HCT116 (cell line): ENCODE measurements at regions not wholly inside any gene's neighbourhood (a gene's known extent, or its start where the extent isn't known, plus 50 kb on each side); places are given as distances from the start of the nearest gene placed in this dataset.

Experiments
- ATAC-seq: fragments of 200-7000 bp; cut with Tn5 transposase; 2 replicates; pipeline ENCODE4 v1.9.1; 2020; ENCODE audit warnings: mild to moderate bottlenecking, moderate library complexity
- BruUV-seq: library from RNA; stranded (reverse); fragments of 400-500 nt; replicated peaks from 2 replicates; lab custom pipeline; 2021; lab: Mats Ljungman, UMichigan
- CTCF ChIA-PET: fragments of 300-600 bp; sonication (Branson Sonifier 250); formaldehyde crosslinking; loops from one replicate; lab custom pipeline; 2021; ENCODE audit warnings: antibody characterized with exemption; lab: Charles Lee
- POLR2A ChIA-PET: fragments of 300-600, 350-600 bp; sonication (Branson Sonifier 250); formaldehyde crosslinking; loops from one replicate; lab custom pipeline; 2021; ENCODE audit warnings: antibody characterized with exemption; lab: Charles Lee
- RAD21 ChIA-PET, 2 experiments: fragments of 300-600 bp; sonication (Branson Sonifier 250); formaldehyde crosslinking; loops; one replicate each; lab custom pipeline; 2023; ENCODE audit warnings: low total read pairs in 2 of 2; ENCODE audit not compliant: uncharacterized antibody in 2 of 2, unreplicated experiment in 2 of 2, low non-redundant PET in 1 of 2; lab: Charles Lee
- DNase-seq: peaks from one replicate; pipeline ENCODE4 v3.0.0-alpha.2; 2010; ENCODE audit warnings: low read depth, low spot score
- H2AFZ ChIP-seq: fragments of 200-600 bp; shearing (Covaris generic), sonication (generic); 2 replicates; pipeline ENCODE4 v1.6.1; 2017; ENCODE audit warnings: low read depth, mixed run types, mixed read lengths, antibody characterized with exemption, low read length; ENCODE audit not compliant: poor library complexity, severe bottlenecking
- H3K27ac ChIP-seq: 2 replicates; pipeline ENCODE4 v1.5.1; 2012; ENCODE audit warnings: low read depth, low read length
- H3K27me3 ChIP-seq: fragments of 200-600 bp; sonication (generic); 2 replicates; pipeline ENCODE4 v1.6.1; 2016; ENCODE audit warnings: mixed run types, low read length, mixed read lengths; ENCODE audit not compliant: insufficient read depth
- H3K36me3 ChIP-seq, 2 experiments: fragments of 200-500 bp in 1 of 2; fragments of 200-600 bp in 1 of 2; sonication (Bioruptor generic) in 1 of 2; sonication (generic) in 1 of 2; 2 replicates each; pipeline versions ENCODE4 v1.5.1 to v1.6.1; 2014 to 2016; ENCODE audit warnings: low read length in 2 of 2, inconsistent platforms in 1 of 2, mixed read lengths in 1 of 2, mixed run types in 1 of 2; ENCODE audit not compliant: insufficient read depth in 2 of 2, control insufficient read depth in 1 of 2
- H3K4me1 ChIP-seq, 2 experiments: fragments of 200-600 bp in 1 of 2; sonication (generic) in 1 of 2; 2 replicates each; pipeline versions ENCODE4 v1.5.1 to v1.6.1; 2012 to 2017; ENCODE audit warnings: low read length in 2 of 2, inconsistent platforms in 1 of 2, mild to moderate bottlenecking in 1 of 2, mixed read lengths in 1 of 2, mixed run types in 1 of 2, moderate library complexity in 1 of 2; ENCODE audit not compliant: insufficient read depth in 2 of 2, control insufficient read depth in 1 of 2
- H3K4me2 ChIP-seq: fragments of 200-600 bp; sonication (generic); 2 replicates; pipeline ENCODE4 v1.6.1; 2017; ENCODE audit warnings: mixed run types, low read length, mixed read lengths
- H3K4me3 ChIP-seq, 2 experiments: fragments of 200-600 bp in 1 of 2; sonication (generic) in 1 of 2; replicated peaks in 1 of 2; 2 replicates each; pipeline ENCODE4 v1.5.1; 2011 to 2016; ENCODE audit warnings: low read length in 2 of 2, control low read depth in 1 of 2, low read depth in 1 of 2, mild to moderate bottlenecking in 1 of 2, mixed read lengths in 1 of 2, mixed run types in 1 of 2
- H3K79me2 ChIP-seq: fragments of 200-600 bp; sonication (generic); 2 replicates; pipeline ENCODE4 v1.6.1; 2017; ENCODE audit warnings: mild to moderate bottlenecking, mixed run types, low read length, moderate library complexity, mixed read lengths; ENCODE audit not compliant: insufficient read depth
- H3K9ac ChIP-seq: fragments of 200-600 bp; sonication (generic); 2 replicates; pipeline ENCODE4 v1.6.1; 2016; ENCODE audit warnings: low read length, mixed read lengths
- H3K9me2 ChIP-seq: fragments of 200-600 bp; sonication (generic), shearing (Covaris generic); 2 replicates; pipeline ENCODE4 v1.6.1; 2017; ENCODE audit warnings: mixed run types, mild to moderate bottlenecking, moderate library complexity; ENCODE audit not compliant: insufficient read depth
- H3K9me3 ChIP-seq, 2 experiments: fragments of 200-500 bp in 1 of 2; fragments of 200-600 bp in 1 of 2; sonication (Bioruptor generic) in 1 of 2; sonication (generic) in 1 of 2; 2 replicates each; pipeline ENCODE4 v1.6.1; 2014 to 2017; ENCODE audit warnings: low read length in 2 of 2, mixed read lengths in 2 of 2, inconsistent platforms in 1 of 2, low read depth in 1 of 2, mild to moderate bottlenecking in 1 of 2, mixed run types in 1 of 2, moderate library complexity in 1 of 2; ENCODE audit not compliant: control insufficient read depth in 1 of 2, insufficient read depth in 1 of 2
- H4K20me1 ChIP-seq: fragments of 200-600 bp; sonication (generic), shearing (Covaris generic); 2 replicates; pipeline ENCODE4 v1.6.1; 2017; ENCODE audit warnings: mixed run types, mild to moderate bottlenecking, moderate library complexity; ENCODE audit not compliant: insufficient read depth
- CBX3 ChIP-seq: IDR thresholded peaks from 2 replicates; pipeline ENCODE4 v1.6.1; 2012; ENCODE audit warnings: low read depth
- CEBPB ChIP-seq: IDR thresholded peaks from 2 replicates; pipeline ENCODE4 v1.6.1; 2012; ENCODE audit warnings: low read depth
- CTCF ChIP-seq, 3 experiments: fragments of 200-600 bp in 1 of 3; sonication (generic) in 1 of 3; IDR thresholded peaks in 2 of 3; conservative IDR thresholded peaks in 1 of 3; 2 replicates each; pipeline ENCODE4 v1.5.1; 2012 to 2017; ENCODE audit warnings: low read depth in 2 of 3, low read length in 2 of 3, antibody characterized with exemption in 1 of 3, borderline replicate concordance in 1 of 3, control low read depth in 1 of 3, mild to moderate bottlenecking in 1 of 3, mixed read lengths in 1 of 3, mixed run types in 1 of 3, moderate library complexity in 1 of 3; ENCODE audit not compliant: insufficient read depth in 1 of 3
- EGR1 ChIP-seq: IDR thresholded peaks from 2 replicates; pipeline ENCODE4 v1.6.1; 2012; ENCODE audit warnings: low read depth
- EZH2 ChIP-seq: fragments of 200-600 bp; sonication (generic); IDR thresholded peaks from 2 replicates; pipeline ENCODE4 v1.6.1; 2017; ENCODE audit warnings: antibody characterized with exemption, mixed run types
- EZH2phosphoT487 ChIP-seq: fragments of 200-600 bp; IDR thresholded peaks from 2 replicates; pipeline ENCODE4 v1.6.1; 2018; ENCODE audit warnings: antibody characterized with exemption, borderline replicate concordance
- MAX ChIP-seq: IDR thresholded peaks from 2 replicates; pipeline ENCODE4 v1.6.1; 2012
- POLR2A ChIP-seq: IDR thresholded peaks from 2 replicates; pipeline ENCODE4 v1.7.0; 2011; ENCODE audit warnings: borderline replicate concordance; ENCODE audit not compliant: insufficient read depth, insufficient read length; ENCODE audit errors: extremely low read depth
- POLR2AphosphoS5 ChIP-seq: IDR thresholded peaks from 2 replicates; pipeline ENCODE4 v1.6.1; 2011; ENCODE audit warnings: mild to moderate bottlenecking, low read depth, low read length, moderate library complexity
- RAD21 ChIP-seq: IDR thresholded peaks from 2 replicates; pipeline ENCODE4 v1.6.1; 2012; ENCODE audit warnings: low read depth, mild to moderate bottlenecking
- REST ChIP-seq: IDR thresholded peaks from 2 replicates; pipeline ENCODE4 v1.6.1; 2012; ENCODE audit warnings: low read depth
- SIN3A ChIP-seq: IDR thresholded peaks from 2 replicates; pipeline ENCODE4 v1.6.1; 2012; ENCODE audit warnings: low read depth
- SP1 ChIP-seq: IDR thresholded peaks from 2 replicates; pipeline ENCODE4 v1.6.1; 2012; ENCODE audit warnings: low read depth
- TCF7L2 ChIP-seq: IDR thresholded peaks from 2 replicates; pipeline ENCODE4 v1.7.0; 2011; ENCODE audit warnings: borderline replicate concordance, inconsistent platforms; ENCODE audit not compliant: insufficient read depth, insufficient read length; ENCODE audit errors: extremely low read depth
- YY1 ChIP-seq: IDR thresholded peaks from 2 replicates; pipeline ENCODE4 v1.6.1; 2011; ENCODE audit warnings: low read length, low read depth, moderate library complexity, mild to moderate bottlenecking; ENCODE audit not compliant: insufficient replicate concordance; ENCODE audit errors: extremely low read depth
- ZBTB33 ChIP-seq: IDR thresholded peaks from 2 replicates; pipeline ENCODE4 v1.6.1; 2011; ENCODE audit warnings: mild to moderate bottlenecking, low read length, moderate library complexity; ENCODE audit not compliant: insufficient replicate concordance; ENCODE audit errors: extremely low read depth
- ZFX ChIP-seq: fragments of 450-650 bp; IDR thresholded peaks from 2 replicates; pipeline ENCODE4 v1.6.1; 2017
- ZNF274 ChIP-seq: fragments of 200-500 bp; sonication (Bioruptor generic); IDR thresholded peaks from 2 replicates; pipeline ENCODE4 v1.6.1; 2014; ENCODE audit warnings: mild to moderate bottlenecking, low read depth, low read length, inconsistent platforms
- intact Hi-C: fragments of 100-400 bp; cut with micrococcal nuclease; formaldehyde crosslinking; loops from 2 replicates; pipeline ENCODE4 v1.10.0; 2022

GRCh38 chrX:43315622-43316021, 340.5 kb upstream of the MAOA start:
- no peak for DNase-seq
- Histone ChIP-seq H3K4me2 (no peak overlapping the region), H3K27me3 (no peaks in the 10 kb centered on the region), H3K9ac (no peak overlapping the region), H3K9me2 (no peaks in the 10 kb centered on the region), H3K4me3 (no peak overlapping the region), H3K27ac (no peak overlapping the region)
- ATAC-seq, result no peak
- intact Hi-C loops, result no loop called here
- CTCF ChIA-PET, result no interaction called here
- TF ChIP-seq MAX (no peak), YY1 (no peak), ZBTB33 (no peak), POLR2AphosphoS5 (no peak), SIN3A (no peak), CTCF (IDR thresholded peaks at IDR 0.05 in 2 of 3, conservative IDR thresholded peaks at IDR 0.05 in 1 of 3; ENCODE audit: borderline replicate concordance in 1 of 3, insufficient read depth in 1 of 3, low read depth in 2 of 3, low read length in 2 of 3) (no peak), CEBPB (no peak), CBX3 (no peak), POLR2A (no peak), RAD21 (no peak), ZFX (no peak), REST (no peak), ZNF274 (no peak), SP1 (no peak), EZH2 (no peak), EZH2phosphoT487 (no peak), TCF7L2 (no peak), EGR1 (no peak)
- TF ChIP-seq, all 23 proteins: peak for 0
- Histone ChIP-seq H2AFZ (no peak overlapping the region), H3K4me1 (no peaks in the 10 kb centered on the region), H3K36me3 (no peaks in the 10 kb centered on the region), H3K79me2 (no peaks in the 10 kb centered on the region), H3K9me3 (no peaks in the 10 kb centered on the region), H4K20me1 (no peaks in the 10 kb centered on the region)
- no TSS peak for BruUV-seq
- POLR2A ChIA-PET, result no interaction called here
- RAD21 ChIA-PET, result no interaction called here
